Activated effector memory CD4-positive, alpha-beta T cell treated with anti-CD3 and anti-CD28 coated beads, Interleukin-2, amount 50 U/mL, for 16 hours (primary cell): ENCODE measurements at regions not wholly inside any gene's neighbourhood (a gene's known extent, or its start where the extent isn't known, plus 50 kb on each side); places are given as distances from the start of the nearest gene placed in this dataset.

Experiments used
- DNase-seq: peaks from one replicate; pipeline ENCODE4 v3.0.0-alpha.2; 2020

GRCh38 chr2:236501531-236501930 lies 68.1 kb upstream of the ACKR3 start:
- no peak for DNase-seq

GRCh38 chr2:236503100-236503499 lies 66.5 kb upstream of the ACKR3 start:
- DNase-seq, result no peak

GRCh38 chr2:236503583-236503982 lies 66.0 kb upstream of the ACKR3 start:
- DNase-seq, result no peak

- DNase-seq, result no peak
Observed at GRCh38 chr2:236505041-236505440, 64.6 kb upstream of the ACKR3 start.

GRCh38 chr2:236505648-236506047 lies 64.0 kb upstream of the ACKR3 start:
- DNase-seq, result no peak

- DNase-seq, result peak; percentile 79
Observed at GRCh38 chr2:236507393-236508085, 62.1 kb upstream of the ACKR3 start.

- DNase-seq, result no peak
Observed at GRCh38 chr2:236508466-236508865, 61.2 kb upstream of the ACKR3 start.

GRCh38 chr2:236510034-236510433 lies 59.6 kb upstream of the ACKR3 start:
- no peak for DNase-seq

GRCh38 chr2:236511266-236511665 lies 58.4 kb upstream of the ACKR3 start:
- no peak for DNase-seq

- DNase-seq, result no peak
Observed at GRCh38 chr2:236512267-236512666, 57.4 kb upstream of the ACKR3 start.

GRCh38 chr2:236512902-236513435 lies 56.7 kb upstream of the ACKR3 start:
- DNase-seq, result peak; percentile 84

- no peak for DNase-seq
Observed at GRCh38 chr2:236513956-236514355, 55.7 kb upstream of the ACKR3 start.

GRCh38 chr2:236516708-236517107 lies 52.9 kb upstream of the ACKR3 start:
- no peak for DNase-seq

GRCh38 chr2:236517251-236518031 lies 52.2 kb upstream of the ACKR3 start:
- no peak for DNase-seq
